HG02870 (cell line): ENCODE measurements at regions not wholly inside any gene's neighbourhood (a gene's known extent, or its start where the extent isn't known, plus 50 kb on each side); places are given as distances from the start of the nearest gene placed in this dataset.

Experiments
- ATAC-seq: cut with Tn5 transposase; IDR thresholded peaks from one replicate; pipeline ENCODE4 v1.9.1; 2021; ENCODE audit warnings: mild to moderate bottlenecking, moderate library complexity; ENCODE audit not compliant: unreplicated experiment

DNA sequence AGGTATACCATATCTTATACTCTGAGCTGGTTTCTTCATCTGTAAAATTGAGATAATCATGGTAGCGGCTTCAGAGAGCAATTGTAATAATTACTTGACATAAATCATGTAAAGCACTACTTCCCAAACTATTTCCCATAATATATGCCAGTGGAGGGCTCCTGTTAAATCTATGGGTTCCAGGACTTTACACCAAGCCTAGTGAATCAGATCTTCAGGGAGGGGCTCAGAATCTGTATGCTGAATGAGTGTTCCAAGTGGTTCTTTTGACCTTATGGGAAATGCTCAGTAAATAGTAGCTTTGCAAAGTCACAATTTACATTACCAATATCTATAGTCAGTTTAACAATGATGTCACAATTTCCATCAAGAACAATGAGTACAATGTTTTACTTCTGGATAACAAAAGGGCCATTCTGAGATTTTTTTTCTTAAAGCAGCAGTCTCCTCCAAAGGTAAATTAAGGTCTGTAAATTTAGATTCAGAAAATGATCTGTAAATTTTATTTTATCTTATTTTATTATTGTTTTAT, 50.9 kb upstream of the NLK start:
- no peak for ATAC-seq
